AG09319 (cell line): ENCODE measurements at regions not wholly inside any gene's neighbourhood (a gene's known extent, or its start where the extent isn't known, plus 50 kb on each side); places are given as distances from the start of the nearest gene placed in this dataset.
"Not testable (repeated sequence)": the region's sequence is repeated elsewhere in the genome, so short reads cannot be mapped to it uniquely, and the experiment has no call there.

Source experiments
- DNase-seq: peaks from one replicate; pipeline ENCODE4 v3.0.0-alpha.2; 2010; ENCODE audit warnings: low read depth; ENCODE audit errors: extremely low read depth
- CTCF ChIP-seq: IDR thresholded peaks from 2 replicates; pipeline ENCODE4 v1.5.1; 2011; ENCODE audit warnings: low read depth, mild to moderate bottlenecking, inconsistent platforms, low read length, moderate library complexity

- DNase-seq, result no peak
- TF ChIP-seq CTCF, result no peak
Measured at GRCh38 chr6:111940801-111941200, 67.5 kb upstream of the FYN start.

- DNase-seq, result no peak
- no peak for TF ChIP-seq CTCF
Measured at GRCh38 chr6:111941686-111942330, 68.6 kb upstream of the FYN start.

- no peak for DNase-seq
Measured at GRCh38 chr6:111942561-111942960, 69.3 kb upstream of the FYN start.

GRCh38 chr6:111943266-111943665 lies 70.0 kb upstream of the FYN start:
- TF ChIP-seq CTCF, result no peak
- no peak for DNase-seq

More at GRCh38 chr6:111942561-111942960, 69.3 kb upstream of the FYN start:
- no peak for TF ChIP-seq CTCF

GRCh38 chr6:111943726-111944125 lies 70.5 kb upstream of the FYN start:
- no peak for TF ChIP-seq CTCF
- DNase-seq, result no peak

GRCh38 chr6:111944541-111944940 lies 71.3 kb upstream of the FYN start:
- TF ChIP-seq CTCF, result no peak

GRCh38 chr6:111949546-111949945 lies 76.3 kb upstream of the FYN start:
- no peak for DNase-seq
- TF ChIP-seq CTCF, result no peak

More at GRCh38 chr6:111944541-111944940, 71.3 kb upstream of the FYN start:
- DNase-seq, result no peak

GRCh38 chr6:111949984-111950383 lies 76.7 kb upstream of the FYN start:
- DNase-seq, result not testable (repeated sequence)
